ENCODE measurements at regions not wholly inside any gene's neighbourhood (a gene's known extent, or its start where the extent isn't known, plus 50 kb on each side); places are given as distances from the start of the nearest gene placed in this dataset.

DNA sequence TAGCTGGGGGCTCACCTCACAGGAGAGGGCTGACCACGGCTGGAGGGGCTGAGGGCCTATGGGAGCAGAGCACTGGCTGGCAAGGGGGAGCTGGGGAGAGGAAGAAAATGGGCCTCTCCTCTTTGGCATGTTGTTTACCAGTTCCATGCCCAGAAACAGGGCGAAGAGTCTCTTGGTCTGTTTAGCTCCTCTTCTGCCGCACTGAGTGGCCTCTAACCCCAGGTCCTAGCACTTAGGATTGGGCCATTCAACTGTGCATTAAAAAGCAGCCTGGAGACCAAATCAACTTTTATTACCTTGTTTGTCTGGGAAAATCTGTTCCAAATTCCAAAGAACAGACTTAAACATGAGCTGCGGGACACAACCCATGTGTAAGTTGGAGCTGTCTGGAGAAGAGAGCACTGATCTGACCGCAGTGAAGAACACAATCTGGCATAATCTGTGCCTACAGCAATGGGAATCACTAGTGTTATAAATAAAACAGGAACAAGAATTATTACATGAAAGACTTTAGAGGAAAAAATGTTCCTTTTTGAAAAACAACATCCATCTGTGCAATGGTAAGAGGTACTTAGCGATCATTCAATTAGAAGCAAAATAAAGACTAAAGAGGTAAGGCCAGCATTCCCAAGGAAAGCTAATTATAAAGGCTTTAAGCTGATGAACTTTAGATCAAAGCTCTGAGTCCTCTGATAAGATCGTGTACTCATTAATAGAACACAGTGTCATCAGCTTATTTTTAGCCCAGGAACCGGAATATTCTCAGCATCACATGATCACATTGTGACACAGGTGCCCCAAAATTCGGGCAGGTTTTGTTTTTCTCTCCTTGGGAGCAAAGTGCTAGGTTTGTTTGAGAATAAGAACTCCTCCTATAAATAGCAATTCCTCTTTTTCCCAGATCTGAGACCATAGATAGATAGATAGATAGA lies 243.2 kb downstream of the COL4A1 start:
- Histone ChIP-seq H3K4me3 (ENCODE audit: low read length in 2 of 2) (no peak overlapping the region), H3K9ac (ENCODE audit: low read length in 2 of 2) (no peak overlapping the region), H3K27ac (ENCODE audit: low read length) (no peak overlapping the region)

DNA sequence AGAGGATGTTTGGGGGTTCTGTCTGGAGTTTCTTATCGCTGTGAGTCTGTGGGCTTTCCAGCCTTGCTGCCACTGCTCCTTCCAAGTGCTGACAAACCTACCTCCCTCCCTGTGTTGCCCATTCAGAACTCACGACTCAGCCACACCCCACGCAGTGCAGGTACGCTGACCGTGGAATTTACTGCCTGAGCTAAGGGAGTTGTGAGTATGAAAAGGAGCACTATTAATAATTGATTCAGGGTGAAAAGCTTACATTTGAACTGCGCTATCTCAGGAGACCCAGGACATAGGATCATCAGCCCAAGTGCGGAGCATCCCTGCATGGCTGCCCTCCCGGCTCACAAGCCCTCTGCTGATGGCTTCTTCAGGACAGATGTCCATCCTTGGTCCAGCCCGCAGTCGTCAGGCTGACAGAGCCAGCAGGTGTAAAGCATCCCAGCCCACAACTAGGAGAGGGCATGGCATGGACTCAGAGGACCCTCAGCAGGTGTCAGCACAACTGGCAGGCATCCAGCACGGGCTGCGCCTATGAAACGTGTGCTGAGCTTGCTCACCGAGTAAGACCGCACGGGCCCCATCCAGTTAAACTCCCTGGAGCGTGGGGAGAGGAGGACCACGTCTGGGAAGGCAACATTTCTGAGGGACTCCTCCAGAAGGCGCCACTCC lies 244.0 kb downstream of the COL4A1 start:
- Histone ChIP-seq H3K36me3 (ENCODE audit: control insufficient read depth in 2 of 2, insufficient read depth in 2 of 2, low read length in 2 of 2) (no peaks in the 10 kb centered on the region), H3K27ac (ENCODE audit: low read length) (no peak overlapping the region), H3K4me3 (ENCODE audit: low read length in 2 of 2) (no peak overlapping the region), H3K4me1 (ENCODE audit: control insufficient read depth, insufficient read depth, low read length) (no peaks in the 10 kb centered on the region), H3K9ac (ENCODE audit: low read length in 2 of 2) (no peak overlapping the region), H3K27me3 (ENCODE audit: control insufficient read depth in 1 of 2, insufficient read depth in 2 of 2, low read length in 2 of 2) (no peaks in the 10 kb centered on the region), H3K9me3 (ENCODE audit: control insufficient read depth in 2 of 2, low read length in 2 of 2) (no peaks in the 10 kb centered on the region)

More for the DNA sequence above, 243.2 kb downstream of the COL4A1 start:
- Histone ChIP-seq H3K9me3 (ENCODE audit: control insufficient read depth in 2 of 2, low read length in 2 of 2) (no peaks in the 10 kb centered on the region), H3K36me3 (ENCODE audit: control insufficient read depth in 2 of 2, insufficient read depth in 2 of 2, low read length in 2 of 2) (no peaks in the 10 kb centered on the region), H3K4me1 (ENCODE audit: control insufficient read depth, insufficient read depth, low read length) (no peaks in the 10 kb centered on the region), H3K27me3 (ENCODE audit: control insufficient read depth in 1 of 2, insufficient read depth in 2 of 2, low read length in 2 of 2) (no peaks in the 10 kb centered on the region)

- no peak overlapping the region for H3K9ac ChIP-seq (ENCODE audit: low read length in 2 of 2)
- no peaks in the 10 kb centered on the region for H3K4me1 ChIP-seq (ENCODE audit: control insufficient read depth, insufficient read depth, low read length)
- H3K9me3 ChIP-seq (ENCODE audit: control insufficient read depth in 2 of 2, low read length in 2 of 2), result no peaks in the 10 kb centered on the region
- H3K27ac ChIP-seq (ENCODE audit: low read length), result no peak overlapping the region
- H3K4me3 ChIP-seq (ENCODE audit: low read length in 2 of 2), result no peak overlapping the region
- no peaks in the 10 kb centered on the region for H3K27me3 ChIP-seq (ENCODE audit: control insufficient read depth in 1 of 2, insufficient read depth in 2 of 2, low read length in 2 of 2)
- no peaks in the 10 kb centered on the region for H3K36me3 ChIP-seq (ENCODE audit: control insufficient read depth in 2 of 2, insufficient read depth in 2 of 2, low read length in 2 of 2)
Observed at GRCh38 chr13:110062077-110062776, 244.7 kb downstream of the COL4A1 start.

GRCh38 chr13:110061270-110061669 lies 245.7 kb downstream of the COL4A1 start:
- no peak overlapping the region for H3K9ac ChIP-seq (ENCODE audit: low read length in 2 of 2)
- no peak overlapping the region for H3K4me3 ChIP-seq (ENCODE audit: low read length in 2 of 2)
- no peaks in the 10 kb centered on the region for H3K9me3 ChIP-seq (ENCODE audit: control insufficient read depth in 2 of 2, low read length in 2 of 2)
- no peaks in the 10 kb centered on the region for H3K36me3 ChIP-seq (ENCODE audit: control insufficient read depth in 2 of 2, insufficient read depth in 2 of 2, low read length in 2 of 2)
- H3K27ac ChIP-seq (ENCODE audit: low read length), result no peak overlapping the region
- no peaks in the 10 kb centered on the region for H3K27me3 ChIP-seq (ENCODE audit: control insufficient read depth in 1 of 2, insufficient read depth in 2 of 2, low read length in 2 of 2)
- no peaks in the 10 kb centered on the region for H3K4me1 ChIP-seq (ENCODE audit: control insufficient read depth, insufficient read depth, low read length)

DNA sequence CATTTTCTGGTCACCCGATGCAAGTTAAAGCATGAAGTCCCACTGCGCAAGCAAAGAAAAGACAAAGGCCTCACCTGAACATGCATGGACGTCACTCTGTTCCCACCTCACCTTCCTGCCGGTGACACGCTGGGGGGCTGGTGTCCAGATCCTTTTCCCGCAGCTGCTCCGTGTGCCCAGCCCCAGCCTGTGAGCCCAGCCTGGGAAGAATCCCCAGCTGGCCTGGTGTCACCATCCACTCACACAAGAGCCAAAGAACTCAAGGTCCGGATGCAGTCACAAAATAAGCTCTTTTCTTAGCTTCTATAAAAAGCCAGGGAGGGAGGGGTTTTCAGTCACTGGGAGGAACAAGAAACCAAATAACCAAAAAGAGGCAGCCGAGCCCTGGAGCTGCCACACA lies 249.9 kb downstream of the COL4A1 start:
- no peaks in the 10 kb centered on the region for H3K4me1 ChIP-seq (ENCODE audit: control insufficient read depth, insufficient read depth, low read length)
- H3K9me3 ChIP-seq (ENCODE audit: control insufficient read depth in 2 of 2, low read length in 2 of 2), result no peaks in the 10 kb centered on the region
- H3K36me3 ChIP-seq (ENCODE audit: control insufficient read depth in 2 of 2, insufficient read depth in 2 of 2, low read length in 2 of 2), result no peaks in the 10 kb centered on the region
- H3K4me3 ChIP-seq (ENCODE audit: low read length in 2 of 2), result no peak overlapping the region
- H3K27ac ChIP-seq (ENCODE audit: low read length), result no peak overlapping the region
- H3K27me3 ChIP-seq (ENCODE audit: control insufficient read depth in 1 of 2, insufficient read depth in 2 of 2, low read length in 2 of 2), result no peaks in the 10 kb centered on the region
- H3K9ac ChIP-seq (ENCODE audit: low read length in 2 of 2), result no peak overlapping the region

GRCh38 chr13:110056640-110057039 lies 250.3 kb downstream of the COL4A1 start:
- Histone ChIP-seq H3K9ac (ENCODE audit: low read length in 2 of 2) (no peak overlapping the region), H3K36me3 (ENCODE audit: control insufficient read depth in 2 of 2, insufficient read depth in 2 of 2, low read length in 2 of 2) (no peaks in the 10 kb centered on the region), H3K27me3 (ENCODE audit: control insufficient read depth in 1 of 2, insufficient read depth in 2 of 2, low read length in 2 of 2) (no peaks in the 10 kb centered on the region), H3K4me1 (ENCODE audit: control insufficient read depth, insufficient read depth, low read length) (no peaks in the 10 kb centered on the region), H3K9me3 (ENCODE audit: control insufficient read depth in 2 of 2, low read length in 2 of 2) (no peaks in the 10 kb centered on the region), H3K4me3 (ENCODE audit: low read length in 2 of 2) (no peak overlapping the region), H3K27ac (ENCODE audit: low read length) (no peak overlapping the region)

GRCh38 chr13:110055089-110055488 lies 251.9 kb downstream of the COL4A1 start:
- no peak overlapping the region for H3K9ac ChIP-seq (ENCODE audit: low read length in 2 of 2)
- no peak overlapping the region for H3K27ac ChIP-seq (ENCODE audit: low read length)
- no peaks in the 10 kb centered on the region for H3K36me3 ChIP-seq (ENCODE audit: control insufficient read depth in 2 of 2, insufficient read depth in 2 of 2, low read length in 2 of 2)
- H3K4me3 ChIP-seq (ENCODE audit: low read length in 2 of 2), result no peak overlapping the region
- H3K4me1 ChIP-seq (ENCODE audit: control insufficient read depth, insufficient read depth, low read length), result no peaks in the 10 kb centered on the region
- H3K27me3 ChIP-seq (ENCODE audit: control insufficient read depth in 1 of 2, insufficient read depth in 2 of 2, low read length in 2 of 2), result no peaks in the 10 kb centered on the region
- no peaks in the 10 kb centered on the region for H3K9me3 ChIP-seq (ENCODE audit: control insufficient read depth in 2 of 2, low read length in 2 of 2)

- H3K4me1 ChIP-seq (ENCODE audit: control insufficient read depth, insufficient read depth, low read length), result no peaks in the 10 kb centered on the region
- no peak overlapping the region for H3K9ac ChIP-seq (ENCODE audit: low read length in 2 of 2)
- no peaks in the 10 kb centered on the region for H3K27me3 ChIP-seq (ENCODE audit: control insufficient read depth in 1 of 2, insufficient read depth in 2 of 2, low read length in 2 of 2)
- no peaks in the 10 kb centered on the region for H3K36me3 ChIP-seq (ENCODE audit: control insufficient read depth in 2 of 2, insufficient read depth in 2 of 2, low read length in 2 of 2)
- H3K4me3 ChIP-seq (ENCODE audit: low read length in 2 of 2), result no peak overlapping the region
- H3K27ac ChIP-seq (ENCODE audit: low read length), result no peak overlapping the region
- no peaks in the 10 kb centered on the region for H3K9me3 ChIP-seq (ENCODE audit: control insufficient read depth in 2 of 2, low read length in 2 of 2)
Observed at GRCh38 chr13:110054041-110054440, 252.9 kb downstream of the COL4A1 start.

- Histone ChIP-seq H3K9ac (ENCODE audit: low read length in 2 of 2) (no peak overlapping the region), H3K4me3 (ENCODE audit: low read length in 2 of 2) (no peak overlapping the region), H3K36me3 (ENCODE audit: control insufficient read depth in 2 of 2, insufficient read depth in 2 of 2, low read length in 2 of 2) (no peaks in the 10 kb centered on the region), H3K27me3 (ENCODE audit: control insufficient read depth in 1 of 2, insufficient read depth in 2 of 2, low read length in 2 of 2) (peaks cover 0 to 2% of the 10 kb centered on the region in 2 donors), H3K27ac (ENCODE audit: low read length) (no peak overlapping the region), H3K4me1 (ENCODE audit: control insufficient read depth, insufficient read depth, low read length) (no peaks in the 10 kb centered on the region), H3K9me3 (ENCODE audit: control insufficient read depth in 2 of 2, low read length in 2 of 2) (no peaks in the 10 kb centered on the region)
Observed at GRCh38 chr13:110047496-110047895, 259.5 kb downstream of the COL4A1 start.

DNA sequence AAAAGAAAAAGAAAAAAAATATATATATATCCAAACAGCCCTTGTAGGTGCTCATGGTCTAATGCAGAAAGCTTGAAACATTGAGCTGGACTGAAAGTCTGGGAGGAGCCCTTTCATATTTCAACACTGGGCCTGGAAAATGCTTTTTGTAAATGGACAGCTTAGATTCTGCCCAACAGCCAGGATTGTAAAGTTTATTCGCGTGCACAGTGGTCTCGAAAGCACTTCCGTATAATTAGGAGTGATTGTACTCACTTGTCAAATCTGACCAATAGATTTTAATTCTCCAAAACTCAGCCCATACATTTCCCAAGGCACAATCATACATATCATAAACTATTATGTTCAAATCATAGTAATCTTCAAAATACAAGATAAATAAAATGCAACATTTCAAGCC lies 260.1 kb downstream of the COL4A1 start:
- H3K9me3 ChIP-seq (ENCODE audit: control insufficient read depth in 2 of 2, low read length in 2 of 2), result no peaks in the 10 kb centered on the region
- no peaks in the 10 kb centered on the region for H3K36me3 ChIP-seq (ENCODE audit: control insufficient read depth in 2 of 2, insufficient read depth in 2 of 2, low read length in 2 of 2)
- no peak overlapping the region for H3K27ac ChIP-seq (ENCODE audit: low read length)
- H3K4me3 ChIP-seq (ENCODE audit: low read length in 2 of 2), result no peak overlapping the region
- H3K9ac ChIP-seq (ENCODE audit: low read length in 2 of 2), result no peak overlapping the region
- H3K4me1 ChIP-seq (ENCODE audit: control insufficient read depth, insufficient read depth, low read length), result no peaks in the 10 kb centered on the region
- peaks cover 0 to 2% of the 10 kb centered on the region in 2 donors for H3K27me3 ChIP-seq (ENCODE audit: control insufficient read depth in 1 of 2, insufficient read depth in 2 of 2, low read length in 2 of 2)
